Fibroblast of skin of left quadriceps (primary cell): ENCODE measurements at regions not wholly inside any gene's neighbourhood (a gene's known extent, or its start where the extent isn't known, plus 50 kb on each side); places are given as distances from the start of the nearest gene placed in this dataset.

Source experiments
- DNase-seq, 2 experiments: peaks; one replicate each; pipeline ENCODE4 v3.0.0-alpha.2; 2013; ENCODE audit warnings: low read depth in 2 of 2

DNA sequence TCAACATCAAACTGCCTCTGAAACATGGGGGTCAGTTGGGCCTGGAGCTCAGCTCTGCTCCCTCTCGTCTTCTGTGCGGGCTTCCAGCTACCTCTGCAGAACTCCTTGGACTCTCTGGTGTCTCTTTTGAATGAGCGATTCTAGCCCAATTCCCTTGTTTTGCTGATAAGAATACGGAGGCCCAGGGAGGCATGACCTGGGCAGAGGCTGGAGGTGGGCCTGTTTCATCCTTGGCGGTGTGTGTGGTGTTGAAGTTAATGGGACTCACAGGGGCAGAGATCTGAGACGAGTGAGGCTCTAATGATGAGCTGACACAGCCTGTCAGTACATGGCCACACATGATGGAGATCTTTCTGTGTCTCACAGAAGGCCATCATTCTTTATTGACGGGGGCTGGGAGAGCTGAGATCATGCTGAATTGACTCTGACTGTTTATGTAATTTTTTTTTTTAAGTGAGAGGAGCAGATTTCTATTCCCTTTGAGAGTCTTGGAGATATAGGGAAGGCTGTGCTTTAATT, 134.5 kb downstream of the URB2 start:
- no peak for DNase-seq

DNA sequence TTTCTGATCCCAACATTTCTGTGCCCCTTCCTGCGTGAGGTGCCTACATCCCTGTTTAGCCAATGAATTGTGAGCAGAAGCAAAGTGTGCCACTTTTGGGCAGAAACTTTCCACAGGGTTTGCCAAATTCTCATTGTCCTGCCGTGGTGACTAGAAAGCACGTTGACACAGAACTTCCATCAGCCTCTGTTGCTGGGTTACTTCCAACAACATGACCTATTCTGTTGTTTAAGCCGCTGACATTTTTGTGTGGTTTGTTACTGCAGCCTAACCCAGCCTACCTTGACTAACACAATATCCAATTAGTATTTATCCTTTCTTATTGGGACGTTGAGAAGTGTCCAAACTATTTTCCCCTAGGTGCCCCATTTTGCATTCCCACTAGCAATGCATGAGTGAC, 136.8 kb downstream of the URB2 start:
- DNase-seq = no peak

DNA sequence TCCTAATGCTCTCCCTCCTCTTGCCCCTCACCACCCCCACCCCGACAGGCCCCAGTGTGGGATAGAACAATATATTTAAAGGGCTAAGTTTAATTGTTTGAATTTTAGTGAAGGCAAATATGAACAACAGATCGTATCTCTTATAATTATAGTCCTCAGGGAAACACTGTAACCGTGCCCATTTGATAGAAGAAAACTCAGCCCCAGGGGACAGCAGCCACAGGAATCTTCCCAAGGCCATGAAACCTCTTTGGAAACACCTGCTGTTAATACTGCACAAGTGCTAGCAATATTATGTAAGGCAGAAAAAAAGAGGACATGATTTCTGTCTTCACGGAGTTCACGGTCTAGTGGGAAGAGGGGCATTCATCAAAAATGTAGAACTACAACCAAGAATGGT, 142.2 kb downstream of the URB2 start:
- no peak for DNase-seq

DNA sequence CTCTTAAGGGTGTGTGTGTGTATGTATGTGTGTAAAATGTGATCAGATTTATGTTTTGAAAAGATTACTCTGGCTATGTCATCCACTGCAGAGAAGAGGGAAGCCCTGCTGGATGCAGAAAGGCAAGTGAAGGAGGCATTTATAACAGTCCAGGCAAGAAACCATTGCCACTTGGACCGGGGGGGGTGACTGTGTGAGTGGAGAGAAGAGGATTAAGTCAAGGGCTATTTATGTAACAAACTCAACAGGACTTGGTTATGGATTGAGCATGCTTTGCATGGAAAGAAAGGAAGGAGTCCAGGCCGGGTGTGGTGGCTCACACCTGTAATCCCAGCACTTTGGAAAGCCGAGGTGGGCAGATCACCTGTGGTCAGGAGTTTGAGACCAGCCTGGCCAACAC, 143.0 kb downstream of the URB2 start:
- DNase-seq = no peak

DNA sequence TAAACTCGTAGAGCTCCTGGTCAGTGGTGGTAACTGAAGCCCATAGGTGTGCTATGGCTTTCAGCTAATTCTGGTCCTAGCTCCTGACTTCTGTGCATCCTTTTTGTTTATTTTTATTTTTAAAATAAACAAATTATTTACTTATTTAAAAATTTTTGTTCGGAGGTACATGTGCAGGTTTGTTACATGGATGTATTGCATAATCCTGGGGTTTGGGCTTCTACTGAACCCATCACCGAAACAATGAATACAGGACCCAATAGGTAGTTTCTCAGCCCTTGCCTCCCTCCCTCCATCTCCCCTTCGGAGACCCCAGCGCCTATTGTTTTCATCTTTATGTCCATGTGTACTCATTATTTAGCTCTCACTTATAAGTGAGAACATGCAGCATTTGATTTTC, 143.8 kb downstream of the URB2 start:
- no peak for DNase-seq

DNA sequence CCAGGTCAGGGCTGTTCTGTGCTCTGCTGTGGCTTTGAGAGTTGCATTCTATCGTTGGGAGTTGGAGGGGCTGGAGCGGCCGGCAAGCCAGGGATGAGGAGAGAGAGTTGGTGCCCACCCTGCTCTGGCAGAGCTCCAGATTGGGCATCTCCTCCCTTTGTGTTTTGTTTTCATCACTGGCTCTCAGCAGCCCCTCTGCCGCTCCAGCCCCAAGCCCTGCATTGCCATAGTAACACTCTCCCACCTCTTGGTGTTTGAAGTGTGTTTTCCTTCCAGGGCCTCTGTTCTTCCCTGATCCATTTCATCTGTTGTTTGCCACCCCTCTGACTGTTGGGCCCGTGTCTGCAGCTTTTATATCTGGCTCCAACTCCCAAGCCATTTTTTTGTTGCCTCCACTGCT, 152.7 kb downstream of the URB2 start:
- DNase-seq = no peak

DNA sequence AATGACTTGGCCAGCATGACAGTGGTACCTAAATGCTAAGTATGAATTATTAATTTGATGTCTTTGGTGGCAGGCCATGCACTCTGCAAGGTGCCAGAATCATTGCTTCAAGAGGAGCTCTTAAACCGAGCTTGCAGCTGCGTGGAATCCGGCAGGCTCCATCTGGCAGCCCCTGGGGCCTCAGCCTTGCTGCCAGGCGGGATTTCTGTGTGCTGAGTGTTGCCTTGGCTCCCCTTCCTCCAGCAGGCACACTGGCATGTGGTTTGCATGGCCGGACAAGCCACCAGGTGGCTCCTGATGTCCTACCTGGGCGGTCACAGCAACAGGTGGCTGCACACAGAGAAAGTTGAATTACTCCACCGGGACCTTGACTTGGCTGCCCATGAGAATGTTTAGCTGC, 155.4 kb downstream of the URB2 start:
- DNase-seq = no peak

DNA sequence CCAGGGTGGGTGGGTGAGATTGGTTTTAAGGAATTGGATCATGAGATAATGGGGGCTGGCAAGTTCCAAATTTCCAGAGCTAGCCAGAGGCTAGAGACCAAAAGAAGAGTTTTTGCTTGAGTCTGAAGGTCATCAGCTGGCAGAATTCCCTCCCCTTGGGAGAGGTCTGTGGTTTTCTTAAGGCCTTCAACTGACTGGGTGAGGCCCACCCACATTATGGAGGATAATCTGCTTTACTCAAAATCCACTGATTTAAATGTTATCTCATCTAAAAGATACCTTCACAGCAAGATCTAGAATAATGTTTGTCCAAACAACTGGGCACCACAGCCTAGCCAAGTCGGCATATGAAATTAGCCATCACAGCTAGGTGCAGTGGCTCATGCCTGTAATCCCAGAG, 156.4 kb downstream of the URB2 start:
- DNase-seq = no peak

DNA sequence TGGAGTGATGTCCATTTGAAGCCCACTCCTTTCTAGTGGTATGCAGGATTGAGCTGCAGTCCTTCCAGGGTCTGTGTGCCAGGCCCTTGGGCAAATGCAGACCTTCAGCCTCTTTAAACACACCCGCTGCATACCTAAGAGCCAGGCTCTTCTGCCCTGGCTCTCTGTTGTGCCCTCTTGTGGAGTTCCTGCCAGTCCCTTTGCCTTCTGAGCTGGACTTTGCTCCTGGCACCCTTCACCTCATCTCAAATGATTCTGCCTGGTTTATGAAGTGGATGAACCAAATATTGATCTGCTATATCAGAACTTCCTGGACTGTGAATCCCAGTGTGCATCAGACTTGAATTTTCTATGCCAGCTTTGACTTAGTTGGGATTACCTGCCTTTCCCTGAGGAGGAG, 158.8 kb downstream of the URB2 start:
- no peak for DNase-seq

DNA sequence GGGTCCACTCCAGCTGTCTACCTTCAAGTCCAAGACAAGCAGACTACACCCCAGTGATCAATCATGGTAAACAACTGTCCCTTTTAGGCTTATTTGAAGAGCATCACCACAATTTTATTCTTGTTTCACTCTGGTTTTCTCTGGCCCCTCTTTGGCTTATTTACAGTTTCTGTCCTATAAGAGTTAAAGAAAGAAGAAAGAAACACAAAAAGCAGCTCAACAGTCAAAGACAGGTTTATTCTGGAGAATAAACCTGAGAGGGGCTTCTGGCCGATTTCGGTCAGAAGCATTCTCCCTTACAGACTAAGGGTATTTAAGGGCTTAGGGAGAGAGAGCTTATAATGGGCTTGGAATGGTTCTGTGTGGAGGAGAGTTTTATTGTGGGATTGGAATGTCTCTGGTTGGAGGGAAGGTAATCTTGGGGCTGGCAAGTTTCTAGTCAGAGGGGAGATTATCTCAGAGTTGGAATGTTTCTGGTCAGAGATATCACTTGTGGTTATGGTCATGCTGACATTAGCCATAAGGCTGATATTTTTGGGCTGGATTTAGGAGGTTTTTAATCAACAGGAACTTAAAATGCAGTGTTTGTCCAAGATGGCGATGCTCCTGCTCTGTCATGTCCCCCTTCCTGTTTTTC, 161.0 kb downstream of the URB2 start:
- no peak for DNase-seq

DNA sequence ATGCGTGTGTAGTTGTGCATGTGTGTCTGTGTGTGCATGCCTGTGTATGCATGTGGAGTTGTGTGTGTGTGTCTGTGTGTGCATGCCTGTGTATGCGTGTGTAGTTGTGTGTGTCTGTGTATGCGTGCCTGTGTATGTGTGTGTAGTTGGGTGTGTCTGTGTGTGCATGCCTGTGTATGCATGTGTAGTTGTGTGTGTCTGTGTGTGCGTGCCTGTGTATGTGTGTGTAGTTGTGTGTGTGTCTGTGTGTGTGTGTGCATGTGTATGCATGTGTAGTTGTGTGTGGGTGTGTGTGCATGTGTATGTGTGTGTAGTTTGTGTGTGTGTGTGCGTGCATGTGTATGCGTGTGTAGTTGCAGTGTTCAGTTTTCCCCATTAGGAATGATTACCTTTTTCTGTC, 162.0 kb downstream of the URB2 start:
- no peak for DNase-seq

DNA sequence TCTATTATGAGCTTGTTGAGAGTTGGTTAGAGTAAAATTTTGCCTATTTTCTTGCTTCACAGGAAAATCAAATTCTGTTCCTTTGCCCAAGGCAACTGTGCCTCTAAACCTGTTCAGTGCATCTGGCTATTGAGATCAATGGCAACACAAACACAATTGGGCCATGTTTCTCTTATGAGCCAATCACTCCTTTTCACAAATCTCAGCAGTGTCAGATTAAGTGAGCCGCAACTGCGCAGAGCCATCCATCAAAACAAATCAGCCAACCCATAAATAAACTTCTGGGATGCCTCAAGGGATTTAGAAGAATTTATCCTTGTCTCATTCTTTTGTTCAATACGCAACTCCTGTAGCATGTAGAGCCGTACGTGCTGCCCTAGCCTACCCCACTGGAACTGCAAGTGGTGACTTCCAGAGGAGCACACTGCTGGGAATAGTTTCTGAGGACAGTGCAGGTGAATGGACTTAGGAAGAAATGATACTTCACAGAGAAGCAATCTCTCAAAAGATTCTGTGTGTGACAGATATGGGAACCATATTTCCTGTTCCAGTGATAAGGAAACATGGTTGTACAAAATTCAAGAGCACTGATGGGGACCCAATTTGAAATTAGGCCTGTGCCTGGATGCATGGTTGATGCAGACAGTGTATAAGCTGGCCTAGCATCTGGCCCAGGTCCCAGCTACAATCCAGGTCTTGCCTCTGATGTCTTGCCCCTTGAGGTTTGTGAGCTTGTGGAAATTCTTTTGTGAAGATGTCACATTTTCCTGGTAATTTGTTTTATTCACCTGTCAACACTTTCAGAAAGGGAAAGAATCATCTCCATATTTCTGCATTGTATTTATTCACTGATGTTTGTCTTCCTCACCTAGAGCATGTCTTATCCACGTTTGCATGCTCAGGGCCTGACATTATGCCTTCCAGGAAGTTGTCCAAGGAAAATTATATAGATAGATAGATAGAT, 166.2 kb downstream of the URB2 start:
- DNase-seq = no peak

DNA sequence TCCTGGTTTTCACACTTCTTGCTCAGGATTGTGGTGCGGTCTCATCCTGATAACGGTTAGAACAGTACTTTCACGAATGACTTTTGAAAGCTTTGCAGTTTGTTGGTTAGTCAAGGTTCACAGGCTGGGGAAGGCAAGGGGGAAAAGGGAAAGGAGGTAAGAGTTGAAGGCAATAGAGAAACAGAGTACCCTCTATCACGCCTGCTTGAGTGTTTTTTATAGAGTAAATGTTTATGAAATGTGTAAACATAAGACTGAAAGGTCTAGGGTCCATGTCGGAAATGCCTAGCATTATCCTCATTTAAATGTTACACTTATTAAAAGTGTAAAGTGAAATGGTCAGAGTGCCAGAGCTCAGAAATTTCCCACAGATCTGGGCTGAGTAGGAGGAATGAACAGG, 167.4 kb downstream of the URB2 start:
- DNase-seq = no peak

DNA sequence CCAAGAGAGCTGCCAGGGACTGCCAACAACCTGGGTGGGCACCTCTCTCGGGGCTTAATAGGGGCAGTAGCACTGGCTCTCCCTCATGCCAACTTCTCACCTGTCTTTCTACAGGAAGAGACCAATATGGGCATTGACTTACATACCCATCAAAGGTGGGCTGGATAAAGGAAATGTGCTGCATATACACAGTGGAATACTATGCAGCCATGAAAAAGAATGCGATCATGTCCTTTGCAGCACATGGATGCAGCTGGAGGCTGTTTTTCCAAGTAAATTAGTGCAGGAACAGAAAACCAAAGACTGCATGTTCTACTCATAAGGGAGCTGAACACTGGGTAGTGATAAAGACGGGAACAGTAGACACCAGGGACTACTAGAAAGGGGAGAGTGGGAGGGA, 172.5 kb downstream of the URB2 start:
- no peak for DNase-seq

DNA sequence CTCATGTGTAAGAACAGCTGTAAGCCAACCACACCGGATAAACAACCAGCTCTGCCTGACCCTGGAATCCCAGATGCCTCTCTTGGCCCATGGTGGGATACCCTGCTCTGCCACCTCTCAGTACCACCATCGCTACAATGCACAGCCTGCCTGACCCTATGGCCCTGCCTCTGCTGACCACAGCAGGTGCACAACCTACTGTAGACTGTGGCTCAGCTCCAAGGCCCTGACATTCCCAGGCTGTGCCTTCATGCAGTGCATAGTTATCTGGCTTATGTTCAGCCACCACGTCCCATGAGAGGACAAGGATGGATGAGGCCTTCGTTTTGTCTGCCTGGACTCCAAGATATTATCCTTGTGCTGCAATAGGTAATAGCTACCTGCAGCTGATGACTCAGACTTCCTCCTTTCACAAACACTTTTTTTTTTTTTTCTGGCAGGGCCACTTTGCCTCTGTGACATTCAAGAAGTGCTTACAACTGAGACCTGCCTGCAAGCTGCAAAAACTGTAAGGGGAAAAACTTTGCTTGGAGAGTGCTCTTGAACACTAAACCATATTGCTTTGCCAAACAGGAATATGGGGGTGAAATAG, 177.7 kb downstream of the URB2 start:
- no peak for DNase-seq

DNA sequence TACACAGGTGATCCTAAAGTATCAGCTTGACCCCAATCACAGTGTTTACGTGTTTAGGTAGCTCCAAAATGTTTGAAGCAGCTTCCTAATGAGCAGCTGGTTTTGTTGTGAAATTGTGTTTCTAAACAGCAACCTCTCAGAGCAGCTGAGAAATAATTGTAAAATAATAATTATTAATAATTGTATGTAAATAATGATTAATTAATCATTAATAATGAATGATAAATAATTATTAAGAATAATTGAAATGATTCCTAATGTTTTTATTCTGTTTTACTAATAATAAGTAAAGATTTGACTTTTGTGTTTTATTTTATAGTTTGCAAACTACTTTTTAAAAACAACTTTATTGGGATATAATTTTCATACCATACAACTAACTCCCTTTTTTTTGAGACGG, 182.2 kb downstream of the URB2 start:
- no peak for DNase-seq

DNA sequence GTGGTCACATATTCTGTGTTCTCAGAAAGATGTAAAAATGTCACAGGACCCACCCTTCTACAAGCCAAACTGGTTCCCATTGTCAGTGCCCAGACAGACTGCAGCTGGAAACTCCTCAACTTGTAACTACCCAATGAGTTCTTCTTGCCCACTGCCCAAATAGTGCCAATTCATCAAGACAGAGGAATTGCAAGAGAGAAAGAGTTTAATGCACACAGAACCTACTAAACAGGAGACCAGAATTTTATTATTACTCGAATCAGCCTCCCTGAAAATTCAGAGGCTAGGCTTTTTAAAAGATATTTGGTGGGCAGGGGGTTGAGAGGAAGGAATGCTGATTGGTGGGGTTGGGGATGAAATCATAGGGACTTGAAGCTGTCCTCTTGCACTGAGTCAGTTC, 184.1 kb downstream of the URB2 start:
- no peak for DNase-seq

DNA sequence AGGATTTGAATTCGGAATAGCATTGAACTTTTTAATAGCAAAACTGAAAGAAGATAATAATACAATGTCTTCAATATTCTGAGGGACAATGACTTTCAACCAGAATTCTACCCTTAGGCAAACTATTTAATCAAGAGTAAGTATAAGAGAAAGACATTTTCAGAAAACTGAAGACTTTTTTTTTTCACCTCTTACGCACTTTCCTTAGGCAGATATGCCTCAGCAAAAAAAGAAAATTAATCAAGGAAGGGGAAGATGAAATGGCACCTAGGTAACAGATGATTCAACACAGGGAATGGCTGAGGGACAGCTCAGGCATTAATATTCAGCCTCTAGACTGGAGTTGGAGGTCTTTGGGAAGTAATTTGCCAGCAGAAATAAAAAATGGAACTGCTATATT, 184.9 kb downstream of the URB2 start:
- no peak for DNase-seq

DNA sequence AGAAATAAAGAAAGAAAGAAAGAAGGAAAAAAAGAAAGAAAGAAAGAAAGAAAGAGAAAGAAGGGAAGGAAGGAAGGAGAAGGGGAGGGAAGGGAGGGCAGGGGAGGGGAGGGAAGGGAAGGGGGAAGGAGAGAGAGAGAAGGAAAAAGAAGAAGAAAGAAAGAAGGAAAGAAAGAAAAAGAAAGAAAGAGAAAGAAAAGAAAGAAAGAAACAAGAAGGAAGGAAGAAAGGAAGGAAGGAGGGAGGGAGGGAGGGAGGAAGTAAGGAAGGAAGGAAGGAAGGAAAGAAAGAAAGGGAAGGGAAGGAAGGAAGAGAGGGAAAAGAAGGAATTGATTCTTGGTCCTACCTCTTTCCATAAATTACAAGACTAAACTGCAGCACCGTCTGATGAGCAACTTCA, 186.1 kb downstream of the URB2 start:
- no peak for DNase-seq

DNA sequence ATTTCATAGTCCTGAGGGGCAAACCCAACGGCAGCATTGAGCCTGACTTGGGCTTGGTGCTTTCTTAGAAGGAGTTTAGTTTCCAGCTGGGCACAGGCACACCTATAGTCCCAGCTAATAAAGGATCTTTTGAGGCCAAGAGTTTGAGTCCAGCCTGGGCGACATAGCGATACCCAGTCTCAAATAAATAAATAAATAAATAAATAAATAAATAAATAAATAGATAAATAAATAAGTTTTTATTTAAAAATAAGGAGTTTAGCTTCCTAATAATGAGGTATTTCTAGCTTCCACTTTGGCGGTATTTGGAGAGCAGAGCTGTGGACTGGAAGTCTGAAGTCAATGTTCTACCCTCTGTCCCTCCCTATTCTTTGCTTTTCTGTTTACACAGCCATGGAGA, 186.6 kb downstream of the URB2 start:
- DNase-seq = no peak

DNA sequence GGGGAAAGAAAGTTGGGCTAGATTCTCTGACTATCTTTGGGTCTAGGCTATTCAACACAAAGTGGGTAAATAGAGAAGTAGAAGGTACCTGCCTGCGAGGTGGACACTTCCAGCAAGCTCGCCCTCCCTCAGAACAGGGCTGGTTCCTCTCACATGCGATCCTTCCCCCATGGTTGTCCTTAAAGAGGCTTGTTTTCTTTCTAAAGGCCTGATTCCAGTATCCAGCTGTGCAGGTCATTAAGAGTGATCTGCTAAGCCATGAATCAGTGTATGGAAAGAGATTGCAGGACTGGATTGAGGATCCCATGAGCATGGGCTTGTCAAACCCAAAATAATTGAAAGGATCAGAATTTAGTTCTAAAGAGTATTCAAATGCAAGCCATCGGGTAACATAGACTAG, 189.0 kb downstream of the URB2 start:
- DNase-seq = no peak

DNA sequence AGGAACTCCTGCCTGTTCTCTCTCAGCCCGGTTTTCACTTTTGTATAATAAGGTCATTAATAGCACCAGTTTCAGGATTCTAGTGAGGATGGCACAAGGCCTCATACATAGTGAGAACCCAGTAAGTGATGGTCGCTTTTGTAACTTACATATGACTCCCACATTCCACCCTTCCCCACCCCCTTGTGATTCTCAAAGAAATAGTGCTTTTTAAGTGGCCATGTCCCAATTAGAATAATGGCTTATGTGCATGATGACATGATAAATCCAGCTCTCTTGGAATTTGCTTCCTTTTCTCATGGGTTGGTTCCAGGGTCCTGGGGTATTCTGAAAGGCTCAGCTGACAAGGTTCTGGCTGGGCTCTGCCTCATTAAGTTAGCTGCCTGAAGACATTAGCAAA, 189.9 kb downstream of the URB2 start:
- DNase-seq = no peak

DNA sequence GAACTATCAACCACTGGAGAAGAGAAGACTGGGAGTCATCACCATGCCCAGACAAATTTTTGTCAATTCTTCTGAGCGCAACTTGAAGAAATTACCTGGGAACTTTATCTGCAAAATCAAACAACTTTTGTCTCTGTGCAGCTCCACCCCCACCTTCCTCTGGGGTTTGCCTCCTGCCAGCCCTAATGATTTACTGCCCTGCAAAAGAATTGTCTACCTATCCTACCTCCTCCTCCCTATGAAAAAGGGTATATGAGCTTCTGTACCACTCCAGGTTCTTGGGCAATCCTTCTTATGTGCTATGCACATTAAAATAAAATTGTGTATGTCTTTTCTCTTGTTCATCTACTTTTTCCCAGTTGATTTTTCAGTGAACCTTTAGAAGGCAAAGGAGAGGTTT, 191.9 kb downstream of the URB2 start:
- DNase-seq = no peak
